Cardiac muscle cell (in vitro differentiated cells and primary cell): ENCODE measurements at regions not wholly inside any gene's neighbourhood (a gene's known extent, or its start where the extent isn't known, plus 50 kb on each side); places are given as distances from the start of the nearest gene placed in this dataset.

Experiments
- DNase-seq, 2 donors: peaks; one replicate each; pipeline versions ENCODE4 v3.0.0 to v3.0.0-alpha.2; 2010 to 2017; ENCODE audit warnings: low read depth in 1 of 2, low spot score in 1 of 2
- H3K27ac ChIP-seq: fragments of 200-600 bp; sonication (generic); 2 replicates; pipeline ENCODE4 v1.5.1; 2016
- H3K27me3 ChIP-seq: fragments of 200-600 bp; sonication (generic); 2 replicates; pipeline ENCODE4 v1.6.0; 2016; ENCODE audit warnings: control low read depth
- H3K36me3 ChIP-seq: fragments of 200-600 bp; sonication (generic); 2 replicates; pipeline ENCODE4 v1.5.1; 2016; ENCODE audit warnings: control low read depth
- H3K4me1 ChIP-seq: fragments of 200-600 bp; sonication (generic); 2 replicates; pipeline ENCODE4 v1.8.1; 2017; ENCODE audit warnings: low read depth, mild to moderate bottlenecking, mixed run types
- H3K4me3 ChIP-seq: fragments of 200-600 bp; sonication (generic); 2 replicates; pipeline ENCODE4 v1.5.1; 2016; ENCODE audit warnings: mild to moderate bottlenecking
- H3K9me3 ChIP-seq: fragments of 200-600 bp; sonication (generic); 2 replicates; pipeline ENCODE4 v1.5.1; 2017; ENCODE audit warnings: low read depth, mild to moderate bottlenecking, control low read depth
- CTCF ChIP-seq: IDR thresholded peaks from 2 replicates; pipeline ENCODE4 v1.5.1; 2012; ENCODE audit warnings: low read depth, mild to moderate bottlenecking, low read length

- Histone ChIP-seq H3K9me3 (no peaks in the 10 kb centered on the region), H3K4me1 (peaks cover 9% of the 10 kb centered on the region), H3K4me3 (no peak overlapping the region), H3K36me3 (no peaks in the 10 kb centered on the region), H3K27ac (no peak overlapping the region), H3K27me3 (no peaks in the 10 kb centered on the region)
- no peak for DNase-seq
- TF ChIP-seq CTCF, result no peak
Observed at GRCh38 chr1:65694933-65695332, 97.8 kb upstream of the PDE4B start.

GRCh38 chr1:65698590-65698989, 94.1 kb upstream of the PDE4B start:
- no peak for DNase-seq
- Histone ChIP-seq H3K9me3 (no peaks in the 10 kb centered on the region), H3K36me3 (no peaks in the 10 kb centered on the region), H3K4me1 (no peaks in the 10 kb centered on the region), H3K4me3 (no peak overlapping the region), H3K27me3 (no peaks in the 10 kb centered on the region), H3K27ac (no peak overlapping the region)
- TF ChIP-seq CTCF, result no peak

- TF ChIP-seq CTCF, result no peak
- H3K9me3 ChIP-seq, result no peaks in the 10 kb centered on the region
Observed at GRCh38 chr1:65703853-65704252, 88.8 kb upstream of the PDE4B start.

GRCh38 chr1:65704318-65704717, 88.4 kb upstream of the PDE4B start:
- no peaks in the 10 kb centered on the region for H3K9me3 ChIP-seq
- H3K27me3 ChIP-seq, result no peaks in the 10 kb centered on the region
- no peaks in the 10 kb centered on the region for H3K36me3 ChIP-seq
- no peaks in the 10 kb centered on the region for H3K4me1 ChIP-seq
- H3K27ac ChIP-seq, result no peak overlapping the region
- TF ChIP-seq CTCF, result no peak
- H3K4me3 ChIP-seq, result no peak overlapping the region
- no peak for DNase-seq

More at GRCh38 chr1:65703853-65704252, 88.8 kb upstream of the PDE4B start:
- no peaks in the 10 kb centered on the region for H3K36me3 ChIP-seq
- no peak for DNase-seq
- H3K4me3 ChIP-seq, result no peak overlapping the region
- H3K27ac ChIP-seq, result no peak overlapping the region
- no peaks in the 10 kb centered on the region for H3K4me1 ChIP-seq
- no peaks in the 10 kb centered on the region for H3K27me3 ChIP-seq

- H3K4me1 ChIP-seq, result no peaks in the 10 kb centered on the region
- H3K9me3 ChIP-seq, result no peaks in the 10 kb centered on the region
- peak in 1 of 2 donors; percentile 49 for DNase-seq
- no peaks in the 10 kb centered on the region for H3K27me3 ChIP-seq
- TF ChIP-seq CTCF, result peak; percentile 6
- no peak overlapping the region for H3K27ac ChIP-seq
- no peak overlapping the region for H3K4me3 ChIP-seq
- H3K36me3 ChIP-seq, result no peaks in the 10 kb centered on the region
Observed at GRCh38 chr1:65717815-65718454, 74.8 kb upstream of the PDE4B start.
